ENCODE measurements at regions not wholly inside any gene's neighbourhood (a gene's known extent, or its start where the extent isn't known, plus 50 kb on each side); places are given as distances from the start of the nearest gene placed in this dataset.

- Histone ChIP-seq H3K27ac (ENCODE audit: low read length) (no peak overlapping the region), H3F3A (ENCODE audit: insufficient read depth, low read length) (no peaks in the 10 kb centered on the region), H2AFZ (ENCODE audit: low read length) (no peak overlapping the region), H3K4me2 (ENCODE audit: low read depth, low read length) (no peak overlapping the region), H3K4me3 (ENCODE audit: low read length) (no peak overlapping the region), H3K9me3 (replicated peaks; ENCODE audit: insufficient read depth, low read length) (no peaks in the 10 kb centered on the region), H3K4me1 (ENCODE audit: low read length) (no peaks in the 10 kb centered on the region), H3K9me2 (replicated peaks; ENCODE audit: insufficient read depth, low read length) (no peaks in the 10 kb centered on the region), H3K27me3 (replicated peaks; ENCODE audit: insufficient read depth, low read length) (no peaks in the 10 kb centered on the region), H3K79me2 (ENCODE audit: low read length) (no peaks in the 10 kb centered on the region), H3K9ac (ENCODE audit: low read length) (no peak overlapping the region), H3K36me3 (replicated peaks; ENCODE audit: insufficient read depth, low read length) (no peaks in the 10 kb centered on the region), H4K20me1 (ENCODE audit: insufficient read depth, low read length) (no peaks in the 10 kb centered on the region)
- no peak for DNase-seq
- TF ChIP-seq EZH2 (optimal IDR thresholded peaks at IDR 0.05; ENCODE audit: low read depth, low read length) (no peak), EZH2phosphoT487 (IDR thresholded peaks at IDR 0.05; ENCODE audit: low read length) (no peak)
- TF ChIP-seq, protein P1, sequence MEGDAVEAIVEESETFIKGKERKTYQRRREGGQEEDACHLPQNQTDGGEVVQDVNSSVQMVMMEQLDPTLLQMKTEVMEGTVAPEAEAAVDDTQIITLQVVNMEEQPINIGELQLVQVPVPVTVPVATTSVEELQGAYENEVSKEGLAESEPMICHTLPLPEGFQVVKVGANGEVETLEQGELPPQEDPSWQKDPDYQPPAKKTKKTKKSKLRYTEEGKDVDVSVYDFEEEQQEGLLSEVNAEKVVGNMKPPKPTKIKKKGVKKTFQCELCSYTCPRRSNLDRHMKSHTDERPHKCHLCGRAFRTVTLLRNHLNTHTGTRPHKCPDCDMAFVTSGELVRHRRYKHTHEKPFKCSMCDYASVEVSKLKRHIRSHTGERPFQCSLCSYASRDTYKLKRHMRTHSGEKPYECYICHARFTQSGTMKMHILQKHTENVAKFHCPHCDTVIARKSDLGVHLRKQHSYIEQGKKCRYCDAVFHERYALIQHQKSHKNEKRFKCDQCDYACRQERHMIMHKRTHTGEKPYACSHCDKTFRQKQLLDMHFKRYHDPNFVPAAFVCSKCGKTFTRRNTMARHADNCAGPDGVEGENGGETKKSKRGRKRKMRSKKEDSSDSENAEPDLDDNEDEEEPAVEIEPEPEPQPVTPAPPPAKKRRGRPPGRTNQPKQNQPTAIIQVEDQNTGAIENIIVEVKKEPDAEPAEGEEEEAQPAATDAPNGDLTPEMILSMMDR (IDR thresholded peaks at IDR 0.05; ENCODE audit: low read length), result no peak
Measured at GRCh38 chr5:158461240-158461854, 602.4 kb upstream of the CLINT1 start.

- no peak overlapping the region for H2AFZ ChIP-seq (ENCODE audit: low read length)
- H4K20me1 ChIP-seq (ENCODE audit: insufficient read depth, low read length), result no peaks in the 10 kb centered on the region
- H3K9ac ChIP-seq (ENCODE audit: low read length), result no peak overlapping the region
- no peaks in the 10 kb centered on the region for H3K79me2 ChIP-seq (ENCODE audit: low read length)
- H3K4me3 ChIP-seq (ENCODE audit: low read length), result no peak overlapping the region
- TF ChIP-seq, protein P1 (IDR thresholded peaks at IDR 0.05; ENCODE audit: low read length), result no peak
- TF ChIP-seq EZH2 (optimal IDR thresholded peaks at IDR 0.05; ENCODE audit: low read depth, low read length) (no peak), EZH2phosphoT487 (IDR thresholded peaks at IDR 0.05; ENCODE audit: low read length) (no peak)
- H3K4me2 ChIP-seq (ENCODE audit: low read depth, low read length), result no peak overlapping the region
- DNase-seq, result no peak
- H3K36me3 ChIP-seq (replicated peaks; ENCODE audit: insufficient read depth, low read length), result no peaks in the 10 kb centered on the region
- no peaks in the 10 kb centered on the region for H3F3A ChIP-seq (ENCODE audit: insufficient read depth, low read length)
- H3K9me3 ChIP-seq (replicated peaks; ENCODE audit: insufficient read depth, low read length), result no peaks in the 10 kb centered on the region
- H3K9me2 ChIP-seq (replicated peaks; ENCODE audit: insufficient read depth, low read length), result no peaks in the 10 kb centered on the region
- H3K4me1 ChIP-seq (ENCODE audit: low read length), result no peaks in the 10 kb centered on the region
- no peak overlapping the region for H3K27ac ChIP-seq (ENCODE audit: low read length)
- H3K27me3 ChIP-seq (replicated peaks; ENCODE audit: insufficient read depth, low read length), result no peaks in the 10 kb centered on the region
Measured at GRCh38 chr5:158458086-158458485, 599.1 kb upstream of the CLINT1 start.

GRCh38 chr5:158456756-158457155 is 597.8 kb upstream of the CLINT1 start:
- no peaks in the 10 kb centered on the region for H3K79me2 ChIP-seq (ENCODE audit: low read length)
- no peaks in the 10 kb centered on the region for H3K9me2 ChIP-seq (replicated peaks; ENCODE audit: insufficient read depth, low read length)
- no peak overlapping the region for H2AFZ ChIP-seq (ENCODE audit: low read length)
- H3K4me3 ChIP-seq (ENCODE audit: low read length), result no peak overlapping the region
- H3K36me3 ChIP-seq (replicated peaks; ENCODE audit: insufficient read depth, low read length), result no peaks in the 10 kb centered on the region
- H3K4me2 ChIP-seq (ENCODE audit: low read depth, low read length), result no peak overlapping the region
- no peaks in the 10 kb centered on the region for H3K27me3 ChIP-seq (replicated peaks; ENCODE audit: insufficient read depth, low read length)
- no peaks in the 10 kb centered on the region for H4K20me1 ChIP-seq (ENCODE audit: insufficient read depth, low read length)
- H3K27ac ChIP-seq (ENCODE audit: low read length), result no peak overlapping the region
- no peak for DNase-seq
- TF ChIP-seq EZH2phosphoT487 (IDR thresholded peaks at IDR 0.05; ENCODE audit: low read length) (no peak), EZH2 (optimal IDR thresholded peaks at IDR 0.05; ENCODE audit: low read depth, low read length) (no peak)
- TF ChIP-seq, protein P1 (IDR thresholded peaks at IDR 0.05; ENCODE audit: low read length), result no peak
- no peaks in the 10 kb centered on the region for H3K4me1 ChIP-seq (ENCODE audit: low read length)
- no peak overlapping the region for H3K9ac ChIP-seq (ENCODE audit: low read length)
- no peaks in the 10 kb centered on the region for H3F3A ChIP-seq (ENCODE audit: insufficient read depth, low read length)
- no peaks in the 10 kb centered on the region for H3K9me3 ChIP-seq (replicated peaks; ENCODE audit: insufficient read depth, low read length)

All from MM.1S (cell line).